ENCODE measurements at regions not wholly inside any gene's neighbourhood (a gene's known extent, or its start where the extent isn't known, plus 50 kb on each side); places are given as distances from the start of the nearest gene placed in this dataset.

GRCh38 chr5:116841734-116842133, 267.1 kb upstream of the SEMA6A start:
- no peak for TF ChIP-seq POLR2A (IDR thresholded peaks at IDR 0.05)
- TF ChIP-seq, protein P1, sequence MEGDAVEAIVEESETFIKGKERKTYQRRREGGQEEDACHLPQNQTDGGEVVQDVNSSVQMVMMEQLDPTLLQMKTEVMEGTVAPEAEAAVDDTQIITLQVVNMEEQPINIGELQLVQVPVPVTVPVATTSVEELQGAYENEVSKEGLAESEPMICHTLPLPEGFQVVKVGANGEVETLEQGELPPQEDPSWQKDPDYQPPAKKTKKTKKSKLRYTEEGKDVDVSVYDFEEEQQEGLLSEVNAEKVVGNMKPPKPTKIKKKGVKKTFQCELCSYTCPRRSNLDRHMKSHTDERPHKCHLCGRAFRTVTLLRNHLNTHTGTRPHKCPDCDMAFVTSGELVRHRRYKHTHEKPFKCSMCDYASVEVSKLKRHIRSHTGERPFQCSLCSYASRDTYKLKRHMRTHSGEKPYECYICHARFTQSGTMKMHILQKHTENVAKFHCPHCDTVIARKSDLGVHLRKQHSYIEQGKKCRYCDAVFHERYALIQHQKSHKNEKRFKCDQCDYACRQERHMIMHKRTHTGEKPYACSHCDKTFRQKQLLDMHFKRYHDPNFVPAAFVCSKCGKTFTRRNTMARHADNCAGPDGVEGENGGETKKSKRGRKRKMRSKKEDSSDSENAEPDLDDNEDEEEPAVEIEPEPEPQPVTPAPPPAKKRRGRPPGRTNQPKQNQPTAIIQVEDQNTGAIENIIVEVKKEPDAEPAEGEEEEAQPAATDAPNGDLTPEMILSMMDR (IDR thresholded peaks at IDR 0.05): no peak
